ENCODE measurements at regions not wholly inside any gene's neighbourhood (a gene's known extent, or its start where the extent isn't known, plus 50 kb on each side); places are given as distances from the start of the nearest gene placed in this dataset.

DNA sequence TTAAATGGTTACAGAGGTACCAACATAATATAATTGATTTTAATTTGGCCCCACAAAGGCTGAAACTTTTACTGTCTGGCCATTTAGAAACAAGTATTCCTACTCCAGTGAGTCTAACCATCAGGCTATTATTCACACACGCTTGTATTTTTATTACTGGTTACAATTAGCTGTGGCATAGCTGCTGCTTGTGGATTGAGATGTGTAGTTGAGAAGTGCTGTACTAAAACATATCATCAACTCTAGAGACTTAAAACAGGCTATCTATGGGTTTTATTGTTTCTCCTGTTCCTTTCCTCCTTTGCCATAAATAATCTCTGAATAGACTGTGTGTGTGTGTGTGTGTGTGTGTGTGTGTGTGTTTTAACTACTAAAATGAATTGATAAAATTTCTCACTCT is 530.2 kb downstream of the CCDC85A start:
- DNase-seq: no peak

DNA sequence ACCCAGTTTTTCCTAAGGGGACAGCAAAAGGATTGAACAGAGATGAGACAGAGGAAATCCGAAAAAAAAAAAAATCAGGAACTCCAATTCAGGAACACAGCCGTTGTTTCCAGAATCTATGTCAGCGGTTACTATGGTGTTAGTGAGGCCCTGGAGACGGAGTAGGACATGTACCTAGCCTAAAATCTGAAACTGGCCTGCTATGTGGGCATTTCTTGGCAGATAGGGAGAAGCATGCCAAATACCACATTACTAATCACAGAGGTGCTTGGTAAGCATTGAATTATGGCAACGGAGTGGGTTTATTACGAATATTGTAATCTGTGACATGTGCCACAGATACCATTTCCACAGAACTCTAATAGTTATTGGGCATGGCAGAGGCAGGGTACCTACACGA is 530.6 kb downstream of the CCDC85A start:
- no peak for DNase-seq

DNA sequence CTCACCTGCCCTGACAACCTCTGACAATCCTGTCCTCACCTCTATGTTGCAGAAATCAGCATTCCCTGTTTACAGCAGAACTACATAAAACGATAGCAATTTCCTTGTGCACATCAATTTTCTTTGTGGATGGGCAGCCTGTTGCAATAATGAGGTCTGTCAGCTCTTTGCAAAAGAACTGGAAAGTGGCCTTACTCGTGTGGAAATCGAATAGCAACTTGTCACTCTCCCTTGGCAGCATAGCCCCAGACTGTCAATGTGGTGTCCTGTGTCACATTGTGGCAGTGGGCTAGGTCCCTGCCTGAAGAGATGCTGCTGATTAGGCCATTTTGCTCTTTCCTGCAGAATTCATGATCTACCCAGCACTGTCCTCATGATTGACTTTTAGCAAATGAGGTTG is 531.9 kb downstream of the CCDC85A start:
- DNase-seq: no peak

DNA sequence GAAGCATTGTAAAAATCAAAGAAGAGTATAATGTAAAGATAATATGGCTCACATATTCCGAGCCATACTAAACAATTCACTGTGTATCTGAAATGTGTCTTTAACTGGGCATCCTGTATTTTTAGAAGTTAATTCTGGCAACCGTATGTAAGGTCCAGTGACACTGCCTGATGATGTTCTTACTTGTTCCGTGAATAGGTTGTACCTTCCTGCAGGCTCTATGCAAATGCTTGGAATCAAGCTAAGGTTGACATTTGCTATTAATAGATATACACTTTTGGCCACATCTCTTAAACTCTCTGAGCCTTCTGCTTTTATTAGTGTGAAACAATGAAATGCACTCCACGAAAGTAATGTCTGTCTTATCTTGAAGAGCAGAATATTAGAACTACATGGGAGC is 534.6 kb downstream of the CCDC85A start:
- no peak for DNase-seq

DNA sequence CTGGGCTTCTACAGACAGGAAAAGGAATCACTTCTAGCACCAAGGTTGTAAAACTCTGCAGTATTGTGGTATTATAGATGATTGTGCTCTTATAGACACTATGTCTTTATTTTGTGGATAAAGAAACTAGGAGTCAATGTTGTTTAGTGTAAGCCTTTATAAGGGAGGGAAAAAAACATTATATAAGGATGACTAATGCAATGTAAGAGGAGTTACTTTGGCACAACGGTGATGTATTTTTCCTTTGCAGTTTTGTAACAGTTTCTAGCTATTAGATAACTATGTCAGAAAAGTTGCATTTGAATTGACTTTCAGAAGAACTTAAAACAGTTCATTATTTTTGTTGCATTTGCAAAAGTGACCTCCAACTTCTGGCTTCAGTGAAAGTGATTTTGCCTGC is 545.4 kb downstream of the CCDC85A start:
- DNase-seq: no peak

DNA sequence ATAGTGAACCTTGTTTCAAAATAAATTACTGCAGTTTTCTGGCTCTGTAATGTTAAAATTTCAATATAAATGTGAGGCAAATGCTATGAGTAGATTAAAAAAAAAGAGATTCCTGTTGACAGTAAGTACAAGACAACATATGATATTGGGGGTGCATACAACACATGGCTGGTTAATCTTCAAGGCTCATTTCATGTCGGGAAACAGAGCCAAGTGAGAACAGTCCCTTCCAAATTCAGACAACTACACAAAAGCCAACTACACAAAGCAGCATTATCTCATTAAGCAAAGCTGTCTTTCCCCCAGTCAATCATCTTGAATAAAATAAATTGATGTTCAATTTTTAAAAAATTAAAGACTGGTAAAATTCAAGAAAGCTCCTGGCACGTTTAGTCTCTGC is 549.2 kb downstream of the CCDC85A start:
- no peak for DNase-seq

DNA sequence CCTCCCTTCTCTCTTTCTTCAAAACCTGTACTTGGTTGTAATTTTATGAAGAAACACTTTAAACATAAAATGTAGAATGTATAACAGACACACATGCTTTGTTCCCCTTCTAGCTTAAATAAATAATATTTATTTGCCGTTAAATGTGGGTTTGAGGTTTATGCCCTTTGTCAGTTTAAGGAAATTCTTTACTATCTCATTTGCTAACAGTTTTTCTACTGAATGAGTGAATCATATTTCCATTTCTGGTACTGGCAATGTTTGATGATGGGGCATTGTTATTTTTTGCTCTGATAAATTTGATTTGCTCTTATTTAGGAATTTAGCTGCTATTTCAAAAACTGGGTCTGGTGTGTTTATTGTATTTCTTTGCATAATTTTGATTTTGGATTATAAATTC is 555.6 kb downstream of the CCDC85A start:
- no peak for DNase-seq

DNA sequence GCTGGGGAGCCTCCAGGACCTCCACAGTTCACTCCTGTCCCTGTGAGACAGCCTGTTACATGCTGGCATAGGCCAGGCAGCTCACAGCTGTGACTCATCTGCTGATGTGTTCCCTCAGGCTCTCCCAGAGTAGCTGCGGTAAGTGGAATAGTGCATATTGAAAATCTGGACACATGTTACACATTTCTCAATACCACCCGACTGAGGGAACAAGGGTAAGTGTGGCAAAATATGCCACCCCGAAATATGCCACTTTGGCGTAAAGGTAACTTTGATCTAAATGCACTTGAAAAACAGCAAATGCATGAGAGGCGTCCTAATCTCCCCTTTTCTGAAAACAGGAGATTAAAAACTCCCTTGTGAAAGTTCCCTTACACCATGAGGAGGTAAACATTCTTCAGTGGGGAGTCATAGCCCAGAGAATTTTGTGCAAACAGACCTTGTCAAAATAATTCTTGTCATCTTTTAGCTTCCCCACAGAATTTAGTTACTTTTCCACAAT is 557.9 kb downstream of the CCDC85A start:
- peak; percentile 5 for DNase-seq

DNA sequence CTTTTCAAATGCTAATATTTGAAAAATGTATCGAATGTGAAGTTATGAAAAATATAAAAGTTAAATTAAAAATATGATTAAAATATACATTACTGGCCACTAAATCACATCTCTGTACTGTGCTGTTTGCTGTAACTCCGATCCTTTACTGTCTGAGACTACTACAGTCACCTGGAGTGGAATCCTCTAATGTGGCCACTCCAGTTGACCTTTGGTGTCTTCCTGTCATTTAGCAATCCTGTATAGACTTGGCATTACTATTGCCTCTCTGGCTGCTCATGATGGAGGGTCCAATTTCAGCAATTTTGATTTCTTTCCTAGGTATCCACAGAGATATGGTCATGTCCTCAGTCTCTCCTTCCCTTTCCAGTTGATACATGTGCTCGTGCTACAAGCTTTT is 560.0 kb downstream of the CCDC85A start:
- DNase-seq: no peak

DNA sequence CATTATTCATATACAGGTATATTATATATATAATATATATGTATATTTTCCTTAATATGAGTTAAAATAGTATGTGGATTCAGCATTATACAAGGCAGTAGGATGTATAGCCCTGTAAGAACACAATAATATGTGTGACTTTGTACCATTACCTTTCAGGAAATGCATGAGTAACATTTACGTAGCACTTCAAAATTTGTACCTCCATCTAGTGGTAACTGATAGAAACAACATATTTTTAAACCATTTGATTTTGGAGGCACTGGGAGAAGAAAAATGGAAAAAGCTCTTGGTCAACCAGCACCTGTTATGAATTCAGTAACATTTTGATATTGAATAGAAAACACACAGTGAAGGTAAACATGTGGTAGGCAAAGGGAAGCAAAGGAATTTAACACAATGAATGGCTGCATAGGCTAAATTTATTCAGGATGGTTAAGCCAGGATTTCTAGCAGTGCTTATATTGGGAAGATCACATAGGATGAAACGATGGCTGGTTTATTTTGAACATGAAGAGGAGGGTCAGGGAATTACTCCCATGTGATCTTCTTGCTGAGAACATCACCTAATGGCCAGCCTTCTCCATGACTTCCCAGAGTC is 565.5 kb downstream of the CCDC85A start:
- DNase-seq: peak; percentile 45

DNA sequence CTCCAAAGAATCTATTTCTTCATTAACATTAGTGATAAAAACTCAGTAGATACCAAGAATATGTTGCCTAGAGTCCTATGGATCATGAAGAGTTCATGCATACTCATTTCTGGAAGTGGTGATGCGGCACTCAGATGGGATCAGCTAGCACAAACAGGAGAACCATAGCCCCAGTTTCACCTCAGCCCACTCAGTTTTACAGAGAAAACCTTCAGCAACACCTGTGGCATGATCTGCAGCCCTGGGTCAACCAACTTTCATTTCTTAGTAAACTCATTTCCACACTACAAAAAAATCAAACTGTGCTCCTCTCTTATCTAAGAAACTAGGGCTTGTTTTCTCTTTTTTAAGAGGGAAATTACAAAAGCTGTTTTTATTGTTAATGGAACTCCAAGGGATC is 569.4 kb downstream of the CCDC85A start:
- DNase-seq: no peak

DNA sequence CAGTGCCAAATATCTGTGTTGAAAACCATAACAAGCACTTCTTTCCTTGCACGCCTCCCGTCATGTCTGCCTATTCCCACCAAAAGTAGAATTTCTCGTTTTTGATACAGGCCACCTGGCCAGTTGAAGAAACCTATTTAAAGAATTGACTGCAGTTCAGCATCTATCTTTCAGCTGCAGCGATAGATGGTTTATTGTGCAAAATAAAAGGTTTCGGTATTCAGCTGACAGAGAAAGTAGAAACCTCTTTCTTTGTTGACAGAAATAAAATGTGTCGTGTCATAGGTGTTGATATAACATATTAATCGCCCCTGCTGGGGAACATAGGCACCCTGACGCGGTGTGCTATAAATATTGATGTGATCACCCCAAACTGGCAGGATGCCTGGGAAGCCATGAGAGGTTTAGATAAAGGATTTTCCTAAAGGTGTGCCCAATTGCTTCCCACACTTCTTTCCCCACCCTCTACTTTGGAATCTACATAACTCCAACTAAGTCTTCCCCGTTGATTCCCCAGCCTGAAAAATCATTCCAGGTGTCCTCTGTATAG is 570.4 kb downstream of the CCDC85A start:
- no peak for DNase-seq

DNA sequence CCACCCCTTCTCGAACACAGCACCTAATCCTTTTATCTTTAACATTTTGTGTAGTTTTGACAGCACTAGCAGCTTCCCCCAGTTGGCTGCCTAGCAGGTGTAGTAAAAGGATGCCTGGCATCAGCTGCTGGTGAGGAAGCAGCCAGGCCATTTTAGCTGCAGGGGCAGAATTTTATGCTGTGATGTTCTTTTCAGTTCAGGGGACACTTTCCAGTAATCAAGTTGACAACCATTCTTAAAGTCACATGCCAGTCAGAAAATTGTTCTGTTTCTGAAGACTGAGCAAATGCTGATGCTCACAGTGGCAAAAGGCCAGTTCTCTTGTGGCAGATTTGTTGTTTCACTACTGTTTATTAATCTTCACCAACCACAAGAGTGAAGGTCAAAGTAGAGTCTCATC is 570.8 kb downstream of the CCDC85A start:
- DNase-seq: no peak

DNA sequence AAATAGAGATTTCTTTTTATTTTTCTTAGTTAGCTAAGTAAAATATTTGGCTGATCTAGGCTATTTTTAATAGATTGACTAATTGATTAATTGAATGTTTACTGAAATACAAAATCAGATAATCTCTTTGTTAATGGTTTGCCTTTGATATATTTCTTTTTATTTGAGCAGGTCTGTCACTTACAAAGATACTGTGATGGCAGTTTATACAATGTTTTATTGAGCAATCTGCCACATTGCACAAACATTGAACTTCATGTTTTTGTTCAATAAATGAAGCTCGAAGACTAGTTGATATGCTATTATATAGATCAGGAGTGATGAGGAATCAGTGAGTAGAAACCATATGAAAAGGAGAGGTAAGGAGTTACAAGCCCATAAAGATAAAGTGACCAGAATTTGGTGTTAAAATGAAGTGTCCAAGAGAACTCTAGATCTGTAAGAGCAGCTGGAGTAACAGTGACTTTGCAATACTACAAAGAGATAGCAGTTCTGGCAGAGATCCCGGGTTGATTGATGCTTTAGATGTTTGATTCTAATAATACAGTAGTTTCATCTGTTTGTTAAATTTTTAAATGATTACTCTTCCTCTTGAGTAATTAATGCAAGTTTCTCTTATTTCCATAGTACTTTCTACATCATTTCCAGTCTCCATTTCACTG is 574.2 kb downstream of the CCDC85A start:
- no peak for DNase-seq

DNA sequence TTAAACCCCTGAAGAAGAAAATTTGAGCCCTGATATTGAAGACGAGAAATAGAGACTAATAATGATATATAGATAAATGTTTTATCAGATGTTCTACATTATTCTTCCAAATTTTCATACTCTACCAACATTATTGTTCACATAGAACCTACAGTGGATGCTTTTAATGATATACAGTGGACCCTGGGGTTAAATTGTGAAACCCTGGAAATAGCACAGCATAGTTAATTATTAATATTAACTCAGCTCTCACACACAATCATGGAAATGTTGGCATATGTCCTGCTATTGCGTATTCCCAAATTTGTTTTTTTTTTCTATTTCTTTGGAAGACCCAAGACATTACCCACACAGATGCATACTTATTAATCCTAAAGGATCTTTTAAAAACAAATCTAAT is 579.9 kb downstream of the CCDC85A start:
- DNase-seq: no peak

DNA sequence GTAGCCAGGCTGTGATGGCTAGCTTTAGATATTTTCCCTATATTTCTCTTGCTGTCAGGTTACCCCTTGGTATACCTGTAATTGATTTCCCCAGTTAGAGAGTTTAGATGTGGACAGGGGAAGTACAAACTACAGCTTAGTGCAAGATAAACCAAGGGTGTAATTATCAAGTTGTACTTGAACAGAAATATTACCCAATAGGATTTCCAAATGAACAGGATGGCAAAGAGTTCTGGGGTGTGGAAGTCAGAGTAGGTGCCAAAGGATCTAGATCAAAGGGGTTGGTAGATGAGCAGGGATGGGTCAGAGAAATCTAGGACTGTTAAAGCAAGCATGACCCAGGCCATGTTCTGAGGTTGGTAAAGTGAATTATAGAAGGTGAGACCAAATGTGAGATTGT is 585.2 kb downstream of the CCDC85A start:
- DNase-seq: no peak

DNA sequence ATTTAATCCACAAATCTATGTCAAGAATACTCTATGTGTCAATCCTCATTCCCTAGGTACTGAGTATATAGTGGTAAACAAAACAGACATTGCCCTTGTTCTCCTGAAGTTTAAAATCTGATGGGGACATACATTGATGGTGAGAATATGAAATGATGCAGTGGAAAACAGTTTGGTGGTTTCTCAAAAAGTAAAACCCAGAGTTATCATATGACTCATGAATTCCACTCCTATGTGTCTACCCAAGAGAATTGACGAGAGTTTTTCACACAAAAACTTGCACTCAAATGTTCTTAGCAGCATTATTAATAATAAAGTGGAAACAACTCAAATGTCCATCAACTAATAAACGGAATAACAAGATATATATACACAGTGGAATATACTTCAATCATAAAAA is 586.7 kb downstream of the CCDC85A start:
- no peak for DNase-seq

DNA sequence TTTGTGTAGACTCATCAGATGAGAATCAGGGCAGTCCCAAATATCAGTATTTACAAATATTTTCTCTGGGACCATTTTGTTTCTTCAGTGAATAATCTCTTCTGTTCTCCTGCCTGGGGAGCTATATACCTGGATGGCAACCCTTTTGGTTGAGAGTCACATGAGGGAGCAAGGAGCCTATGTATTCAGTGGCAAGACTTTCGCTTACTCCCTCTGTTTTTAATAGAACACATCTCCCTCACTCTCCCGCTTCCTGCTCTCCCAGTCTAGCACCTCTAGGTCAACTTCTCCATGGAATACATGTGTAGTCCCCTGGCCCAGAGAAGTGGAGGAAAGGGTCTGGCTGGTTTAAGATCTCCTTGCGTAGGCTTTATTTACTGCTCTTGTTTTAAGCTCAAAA is 600.3 kb downstream of the CCDC85A start:
- no peak for DNase-seq

DNA sequence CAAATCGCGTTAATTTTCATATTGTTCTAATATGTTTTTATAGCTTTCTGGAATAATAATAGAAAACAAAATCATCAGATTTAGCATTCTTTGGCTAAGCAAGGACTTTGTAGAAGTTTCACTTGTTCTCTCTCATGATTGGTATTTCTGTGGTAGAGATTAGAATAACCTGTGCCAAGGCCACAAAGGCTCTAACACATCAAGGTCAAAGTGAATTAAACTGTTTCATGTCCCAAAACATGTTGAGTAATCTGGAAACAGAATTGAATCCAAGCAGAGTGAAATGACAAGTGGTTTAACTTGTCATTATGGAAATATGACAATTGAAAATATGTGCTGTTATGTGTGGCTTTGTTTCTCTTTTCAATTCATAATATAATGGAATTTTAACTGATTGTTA is 617.4 kb downstream of the CCDC85A start:
- DNase-seq: no peak

DNA sequence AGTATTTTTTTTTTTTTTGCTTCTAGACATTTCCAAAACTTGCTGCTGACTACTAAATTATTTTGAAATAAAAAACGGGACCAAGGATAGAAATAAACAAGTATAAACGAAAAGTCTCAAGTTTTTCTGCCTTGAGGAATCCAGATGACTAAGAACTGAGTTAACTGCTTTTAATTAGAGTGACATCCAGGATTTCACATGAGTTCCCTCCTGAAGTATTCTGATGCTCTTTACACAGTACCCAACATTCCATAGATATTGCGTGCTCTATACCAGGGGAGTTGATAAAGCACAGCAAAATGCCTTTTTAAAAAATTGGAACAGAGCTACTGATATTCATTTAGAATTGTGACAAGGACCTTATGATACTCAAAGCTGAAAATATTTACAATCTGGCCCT is 618.0 kb downstream of the CCDC85A start:
- DNase-seq: no peak

DNA sequence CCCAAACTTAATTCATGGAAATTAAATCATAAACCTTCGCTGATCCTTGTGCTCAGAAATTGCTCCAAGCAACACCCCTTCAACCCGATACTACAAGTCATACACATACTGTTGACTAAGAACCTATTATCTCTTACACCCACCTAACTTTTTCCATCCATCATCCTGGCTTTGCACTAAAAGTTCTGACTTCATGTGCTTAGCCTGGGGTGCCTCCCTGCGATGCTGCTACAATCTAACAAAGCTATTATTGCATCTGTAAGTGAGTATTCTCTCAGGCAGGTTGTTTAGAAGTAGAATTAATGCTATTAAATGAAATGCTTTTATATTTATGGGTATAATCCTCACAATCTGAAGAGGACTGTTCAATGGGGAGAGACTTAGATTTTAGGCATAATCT is 619.8 kb downstream of the CCDC85A start:
- no peak for DNase-seq

DNA sequence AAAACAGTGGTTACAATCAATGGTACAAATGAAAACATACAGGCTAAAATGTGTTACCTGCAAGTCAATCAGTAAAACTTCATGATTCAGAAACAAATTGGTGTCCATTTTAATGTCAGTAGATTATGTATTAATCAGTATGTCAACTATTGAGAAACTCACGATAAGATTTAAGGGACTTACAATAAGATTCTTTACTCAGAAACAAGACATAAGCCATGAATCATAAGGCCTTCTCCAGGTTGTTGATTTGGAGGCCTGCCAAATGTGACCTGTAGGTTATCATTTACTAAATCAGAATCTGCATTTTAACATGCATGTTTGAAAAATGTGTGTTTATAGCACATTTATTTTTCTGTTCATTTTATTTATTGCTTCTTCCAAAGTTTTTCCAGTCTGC is 623.1 kb downstream of the CCDC85A start:
- no peak for DNase-seq

DNA sequence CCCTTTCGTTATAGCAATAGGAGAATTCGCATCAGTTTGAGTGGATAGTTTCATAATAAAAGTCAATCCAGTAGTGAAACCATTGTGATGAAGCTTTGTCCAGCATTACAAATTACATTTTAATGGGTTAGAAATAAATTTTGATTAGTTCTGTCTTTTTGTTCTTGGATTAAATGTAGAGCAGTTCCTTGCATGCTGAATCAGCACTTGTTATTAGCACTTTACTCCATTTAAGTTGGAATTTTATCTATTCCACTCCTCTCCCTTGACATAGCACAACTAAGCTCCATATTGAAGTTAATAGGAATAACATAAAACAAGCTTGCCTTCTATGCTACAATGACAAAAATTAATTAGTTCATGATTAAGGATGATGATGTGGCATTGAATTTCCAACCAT is 624.1 kb downstream of the CCDC85A start:
- DNase-seq: no peak

DNA sequence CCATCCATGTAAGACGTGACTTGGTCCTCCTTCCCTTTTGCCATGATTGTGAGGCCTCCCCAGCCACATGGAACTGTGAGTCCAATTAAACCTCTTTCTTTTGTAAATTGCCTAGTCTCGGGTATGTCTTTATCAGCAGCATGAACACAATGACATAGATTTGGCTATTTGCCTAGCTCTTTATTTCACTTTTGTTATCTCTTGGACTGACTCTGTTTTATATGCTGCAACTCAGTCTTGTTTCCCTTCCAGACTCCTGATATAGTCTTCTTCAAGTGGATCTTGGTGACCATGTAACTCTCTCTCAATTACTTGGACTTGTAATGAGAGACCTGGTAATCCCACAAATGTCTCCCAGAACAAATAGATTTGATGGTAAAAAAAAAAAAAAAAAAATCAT is 627.6 kb downstream of the CCDC85A start:
- DNase-seq: no peak

DNA sequence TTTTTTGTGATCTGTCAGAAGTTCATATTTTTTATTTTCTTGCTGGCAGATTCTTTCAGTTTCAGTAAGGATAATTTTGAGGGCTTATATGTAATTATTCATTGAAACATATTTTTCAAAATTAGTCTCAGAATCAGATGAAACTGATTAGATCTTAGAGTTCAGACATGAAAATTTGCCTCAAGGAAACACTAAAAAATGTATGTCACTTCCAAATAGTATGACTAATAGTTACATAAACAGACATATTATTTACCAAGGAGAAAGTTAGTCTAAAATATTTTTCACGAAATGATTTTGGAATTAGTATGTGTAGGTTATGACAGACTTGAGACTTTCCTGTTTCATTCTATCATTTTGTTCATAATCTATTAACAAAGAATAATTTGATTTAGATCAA is 628.6 kb downstream of the CCDC85A start:
- DNase-seq: no peak

Data from NCI-H1694 (cell line).